ENCODE measurements at regions not wholly inside any gene's neighbourhood (a gene's known extent, or its start where the extent isn't known, plus 50 kb on each side); places are given as distances from the start of the nearest gene placed in this dataset.

- FAIRE-seq (peak; percentile 98), DNase-seq (ENCODE audit: low read depth) (no peak)
- no peak for TF ChIP-seq CTCF (IDR thresholded peaks at IDR 0.05; ENCODE audit: insufficient read depth, low read length, severe bottlenecking)
- no peaks in the 10 kb centered on the region for H3K36me3 ChIP-seq (ENCODE audit: control insufficient read depth, insufficient read depth, low read length)
- no peaks in the 10 kb centered on the region for H3K27me3 ChIP-seq (ENCODE audit: control insufficient read depth, insufficient read depth, low read length)
- no peak overlapping the region for H3K4me3 ChIP-seq (ENCODE audit: low read depth, low read length)
These were observed 106.6 kb upstream of the TNRC6C start for GRCh38 chr17:77851921-77852320.

DNA sequence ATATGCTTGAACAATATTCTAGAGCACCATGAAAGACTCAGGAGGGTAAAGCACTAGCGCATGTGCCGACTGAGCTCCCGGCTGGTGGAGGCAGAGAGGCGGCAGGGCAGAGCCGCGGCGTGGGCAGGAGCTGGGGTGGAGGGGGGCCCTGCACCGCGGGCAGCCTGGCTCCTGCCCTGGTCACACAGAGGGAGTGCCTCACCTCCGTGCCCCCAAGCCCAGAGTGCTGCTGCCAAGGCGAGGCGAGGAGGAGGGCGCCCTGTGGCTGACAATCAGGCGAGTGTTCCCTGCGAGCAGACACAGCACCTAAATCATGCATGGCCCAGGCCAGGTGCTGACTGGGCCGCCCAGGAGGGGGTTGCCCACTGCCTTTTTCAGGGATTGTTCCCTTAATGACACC is 105.8 kb upstream of the TNRC6C start:
- Histone ChIP-seq H3K36me3 (ENCODE audit: control insufficient read depth, insufficient read depth, low read length) (no peaks in the 10 kb centered on the region), H3K4me3 (ENCODE audit: low read depth, low read length) (no peak overlapping the region), H3K27me3 (ENCODE audit: control insufficient read depth, insufficient read depth, low read length) (no peaks in the 10 kb centered on the region)
- no peak for TF ChIP-seq CTCF (IDR thresholded peaks at IDR 0.05; ENCODE audit: insufficient read depth, low read length, severe bottlenecking)
- no peak for FAIRE-seq
- no peak for DNase-seq (ENCODE audit: low read depth)

DNA sequence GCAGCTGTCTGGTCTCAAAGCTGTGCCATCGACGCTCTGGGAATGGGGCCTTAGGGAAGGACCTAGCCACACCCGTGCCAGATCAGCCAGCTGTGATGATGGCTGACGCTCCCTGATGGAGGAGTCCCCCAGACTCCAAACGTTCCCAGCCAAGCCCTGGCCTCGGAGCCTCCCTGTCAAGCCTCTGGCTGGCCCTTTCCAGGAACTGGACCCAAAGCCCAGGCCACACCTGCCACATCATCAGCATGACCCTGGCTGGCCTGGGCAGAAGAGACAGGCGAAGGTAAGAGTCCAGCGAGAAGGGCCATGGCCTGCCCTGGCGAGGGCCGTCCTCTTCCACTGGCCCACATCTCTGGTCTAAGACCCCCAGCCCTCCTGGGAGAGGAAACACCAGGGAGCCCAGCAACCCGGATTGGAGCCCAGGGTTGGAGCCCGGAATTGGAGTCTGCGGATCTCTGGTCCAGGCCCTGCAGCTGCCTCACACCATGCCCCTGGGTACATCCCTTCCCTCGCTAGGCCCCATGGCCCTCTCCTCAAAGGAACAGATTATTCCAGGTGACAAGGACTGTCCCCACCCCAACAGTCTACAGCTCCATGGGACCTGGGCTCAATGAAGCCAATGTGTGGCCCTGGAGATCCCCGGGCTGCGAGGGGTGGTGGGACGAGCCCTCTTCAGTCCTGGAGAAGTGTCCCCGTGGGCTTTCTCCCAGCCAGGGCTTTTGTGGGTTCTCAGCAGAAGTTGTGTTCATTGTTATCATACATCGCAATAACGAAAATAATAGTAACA is 105.1 kb upstream of the TNRC6C start:
- H3K27me3 ChIP-seq (ENCODE audit: control insufficient read depth, insufficient read depth, low read length), result no peaks in the 10 kb centered on the region
- H3K4me3 ChIP-seq (ENCODE audit: low read depth, low read length), result no peak overlapping the region
- DNase-seq (ENCODE audit: low read depth) (no peak), FAIRE-seq (no peak)
- no peaks in the 10 kb centered on the region for H3K36me3 ChIP-seq (ENCODE audit: control insufficient read depth, insufficient read depth, low read length)
- TF ChIP-seq CTCF (IDR thresholded peaks at IDR 0.05; ENCODE audit: insufficient read depth, low read length, severe bottlenecking), result no peak

GRCh38 chr17:77854083-77854758 is 104.3 kb upstream of the TNRC6C start:
- H3K36me3 ChIP-seq (ENCODE audit: control insufficient read depth, insufficient read depth, low read length), result no peaks in the 10 kb centered on the region
- FAIRE-seq, result no peak
- H3K27me3 ChIP-seq (ENCODE audit: control insufficient read depth, insufficient read depth, low read length), result no peaks in the 10 kb centered on the region
- no peak overlapping the region for H3K4me3 ChIP-seq (ENCODE audit: low read depth, low read length)
- DNase-seq (ENCODE audit: low read depth), result no peak
- TF ChIP-seq CTCF (IDR thresholded peaks at IDR 0.05; ENCODE audit: insufficient read depth, low read length, severe bottlenecking), result no peak

DNA sequence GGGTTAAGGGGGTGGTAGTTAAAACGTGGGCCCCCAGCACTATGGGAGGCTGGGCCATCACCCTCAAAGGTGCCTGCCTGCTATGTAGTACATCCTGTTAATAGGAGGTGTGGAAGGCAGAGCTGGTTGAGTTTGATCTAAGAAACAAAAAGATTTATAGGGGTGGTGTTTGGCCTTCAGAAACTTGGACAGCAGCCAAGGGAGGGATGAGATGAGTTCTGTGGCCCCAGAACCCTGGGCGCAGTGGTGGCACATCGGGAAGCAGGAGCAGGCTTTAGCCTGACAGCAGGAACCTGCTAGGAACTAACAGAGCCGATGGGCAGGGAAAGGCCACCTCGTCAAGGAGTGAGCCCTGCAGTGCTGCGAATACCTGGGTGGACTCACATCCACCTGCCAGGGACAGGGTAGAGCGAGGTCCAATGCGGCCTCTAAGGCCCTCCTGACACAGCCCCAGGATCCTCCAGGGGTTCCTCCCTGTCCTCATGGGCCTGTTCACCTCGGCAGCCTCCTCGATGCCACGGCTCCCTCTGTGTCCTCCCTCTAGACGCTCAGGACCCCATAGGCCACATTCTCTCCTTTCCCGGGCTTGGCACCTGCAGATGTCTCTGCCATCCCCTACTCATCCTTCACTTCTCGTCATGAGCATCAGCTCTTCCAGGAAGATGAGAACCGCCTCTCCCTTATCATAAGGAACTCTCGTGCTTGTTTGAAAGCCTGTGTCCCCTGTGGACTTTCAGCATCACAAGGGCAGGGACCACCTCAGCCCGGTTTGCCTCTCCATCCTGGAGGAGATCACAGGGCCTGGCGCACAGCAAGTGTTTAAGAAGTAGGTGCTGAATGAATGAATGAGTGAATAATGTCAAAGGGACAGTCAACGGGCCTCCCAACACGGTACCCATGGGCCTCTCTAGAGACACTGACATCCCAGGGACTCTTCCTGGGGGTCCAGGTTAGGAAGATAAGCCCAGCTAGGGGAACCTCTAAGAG is 103.5 kb upstream of the TNRC6C start:
- no peak for DNase-seq (ENCODE audit: low read depth)
- no peaks in the 10 kb centered on the region for H3K36me3 ChIP-seq (ENCODE audit: control insufficient read depth, insufficient read depth, low read length)
- H3K27me3 ChIP-seq (ENCODE audit: control insufficient read depth, insufficient read depth, low read length), result no peaks in the 10 kb centered on the region
- no peak overlapping the region for H3K4me3 ChIP-seq (ENCODE audit: low read depth, low read length)
- FAIRE-seq, result no peak
- TF ChIP-seq CTCF (IDR thresholded peaks at IDR 0.05; ENCODE audit: insufficient read depth, low read length, severe bottlenecking), result no peak

Measured in bronchial epithelial cell (primary cell).